Upper lobe of left lung (tissue), 4 donors: ENCODE measurements at regions not wholly inside any gene's neighbourhood (a gene's known extent, or its start where the extent isn't known, plus 50 kb on each side); places are given as distances from the start of the nearest gene placed in this dataset.

Experiments
- EP300 ChIP-seq, 4 donors: sonication (generic); formaldehyde crosslinking; IDR thresholded peaks; one replicate each; pipeline ENCODE4 v1.5.1; 2017; ENCODE audit warnings: antibody characterized with exemption in 4 of 4, control low read depth in 2 of 4
- POLR2A ChIP-seq, 4 donors: fragments of 450-650 bp; IDR thresholded peaks; one replicate each; pipeline ENCODE4 v1.5.1; 2016 to 2017; ENCODE audit warnings: antibody characterized with exemption in 4 of 4, mild to moderate bottlenecking in 2 of 4
- POLR2AphosphoS5 ChIP-seq, 2 donors: sonication (generic); formaldehyde crosslinking; IDR thresholded peaks; one replicate each; pipeline ENCODE4 v1.5.1; 2017; ENCODE audit warnings: antibody characterized with exemption in 2 of 2
- TF ChIP-seq, protein P1 (sequence below), 6 experiments: fragments of 450-650 bp in 4 of 6; fragments of 200-600 bp in 2 of 6; sonication (generic) in 2 of 6; IDR thresholded peaks; one replicate each; pipeline ENCODE4 v1.5.1; 2016 to 2019; ENCODE audit warnings: antibody characterized with exemption in 6 of 6

DNA sequence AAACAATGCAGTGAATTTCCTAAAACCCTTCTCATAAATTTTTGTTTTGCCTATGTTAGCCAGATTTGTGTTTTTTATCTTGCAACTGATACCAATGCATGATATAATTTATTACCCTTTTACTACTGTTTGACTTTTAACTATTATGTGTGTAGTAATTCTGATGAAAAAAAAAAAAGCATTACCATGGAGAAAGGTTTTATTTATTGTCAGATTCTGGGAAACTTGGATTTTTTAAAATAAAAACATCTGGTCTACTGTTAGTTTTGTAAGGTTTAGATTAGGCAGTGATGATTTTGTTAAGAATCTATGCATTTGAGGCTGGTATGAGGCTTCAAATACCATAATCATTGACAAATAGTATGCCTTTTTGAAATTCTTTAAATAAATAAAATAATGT is 470.4 kb upstream of the ROBO1 start:
- TF ChIP-seq EP300 (IDR thresholded peaks at IDR 0.05) (no peak), POLR2A (IDR thresholded peaks at IDR 0.05) (no peak), POLR2AphosphoS5 (IDR thresholded peaks at IDR 0.05) (no peak)
- TF ChIP-seq, protein P1, sequence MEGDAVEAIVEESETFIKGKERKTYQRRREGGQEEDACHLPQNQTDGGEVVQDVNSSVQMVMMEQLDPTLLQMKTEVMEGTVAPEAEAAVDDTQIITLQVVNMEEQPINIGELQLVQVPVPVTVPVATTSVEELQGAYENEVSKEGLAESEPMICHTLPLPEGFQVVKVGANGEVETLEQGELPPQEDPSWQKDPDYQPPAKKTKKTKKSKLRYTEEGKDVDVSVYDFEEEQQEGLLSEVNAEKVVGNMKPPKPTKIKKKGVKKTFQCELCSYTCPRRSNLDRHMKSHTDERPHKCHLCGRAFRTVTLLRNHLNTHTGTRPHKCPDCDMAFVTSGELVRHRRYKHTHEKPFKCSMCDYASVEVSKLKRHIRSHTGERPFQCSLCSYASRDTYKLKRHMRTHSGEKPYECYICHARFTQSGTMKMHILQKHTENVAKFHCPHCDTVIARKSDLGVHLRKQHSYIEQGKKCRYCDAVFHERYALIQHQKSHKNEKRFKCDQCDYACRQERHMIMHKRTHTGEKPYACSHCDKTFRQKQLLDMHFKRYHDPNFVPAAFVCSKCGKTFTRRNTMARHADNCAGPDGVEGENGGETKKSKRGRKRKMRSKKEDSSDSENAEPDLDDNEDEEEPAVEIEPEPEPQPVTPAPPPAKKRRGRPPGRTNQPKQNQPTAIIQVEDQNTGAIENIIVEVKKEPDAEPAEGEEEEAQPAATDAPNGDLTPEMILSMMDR (IDR thresholded peaks at IDR 0.05): no peak
